GM19035 (cell line): ENCODE measurements at regions not wholly inside any gene's neighbourhood (a gene's known extent, or its start where the extent isn't known, plus 50 kb on each side); places are given as distances from the start of the nearest gene placed in this dataset.
"Not testable (repeated sequence)": the region's sequence is repeated elsewhere in the genome, so short reads cannot be mapped to it uniquely, and the experiment has no call there.

ENCODE experiments used
- ATAC-seq: cut with Tn5 transposase; IDR thresholded peaks from one replicate; pipeline ENCODE4 v1.9.1; 2021; ENCODE audit not compliant: unreplicated experiment

GRCh38 chr15:47885920-47886319, 168.6 kb downstream of the SEMA6D start:
- ATAC-seq, result no peak

- no peak for ATAC-seq
These were observed 170.0 kb downstream of the SEMA6D start for GRCh38 chr15:47887241-47887800.

- no peak for ATAC-seq
These were observed 171.2 kb downstream of the SEMA6D start for GRCh38 chr15:47888385-47889100.

DNA sequence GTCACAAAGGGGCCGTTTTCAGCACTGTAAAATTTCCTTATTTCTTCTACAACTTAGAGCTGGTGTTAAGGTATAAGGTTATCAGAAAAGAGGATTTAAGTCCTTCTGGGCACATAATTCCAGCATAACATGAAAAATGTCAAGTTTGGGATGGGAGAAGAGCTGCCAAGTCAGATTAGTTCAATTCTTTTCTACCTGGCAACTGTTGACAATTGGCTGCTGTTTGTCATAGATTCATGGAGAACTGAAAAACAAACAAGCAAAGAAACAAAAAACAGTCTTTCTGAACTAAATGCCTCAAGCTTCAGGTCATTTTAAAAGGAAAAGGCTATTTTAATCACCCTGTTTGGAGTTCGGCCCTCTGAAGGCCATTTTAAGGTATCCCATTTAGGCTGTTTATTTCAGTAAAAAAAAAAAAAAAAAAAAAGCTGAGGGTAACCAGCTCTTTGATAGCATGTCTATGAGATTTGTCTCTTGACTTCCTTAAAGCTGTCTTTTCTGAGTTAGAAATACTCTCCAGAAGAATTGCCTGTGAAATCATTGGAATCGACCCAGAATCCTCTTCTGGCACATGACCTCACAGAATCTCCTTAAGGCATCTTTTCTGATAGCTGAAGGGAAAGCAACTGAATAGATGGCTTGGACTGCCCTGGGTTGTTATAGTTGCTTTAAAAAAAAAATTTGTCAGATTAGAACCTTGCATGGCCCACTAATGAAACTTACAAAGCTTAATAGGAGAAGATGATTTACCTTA, 173.3 kb downstream of the SEMA6D start:
- ATAC-seq, result no peak

GRCh38 chr15:47897525-47897924, 180.2 kb downstream of the SEMA6D start:
- ATAC-seq, result no peak

DNA sequence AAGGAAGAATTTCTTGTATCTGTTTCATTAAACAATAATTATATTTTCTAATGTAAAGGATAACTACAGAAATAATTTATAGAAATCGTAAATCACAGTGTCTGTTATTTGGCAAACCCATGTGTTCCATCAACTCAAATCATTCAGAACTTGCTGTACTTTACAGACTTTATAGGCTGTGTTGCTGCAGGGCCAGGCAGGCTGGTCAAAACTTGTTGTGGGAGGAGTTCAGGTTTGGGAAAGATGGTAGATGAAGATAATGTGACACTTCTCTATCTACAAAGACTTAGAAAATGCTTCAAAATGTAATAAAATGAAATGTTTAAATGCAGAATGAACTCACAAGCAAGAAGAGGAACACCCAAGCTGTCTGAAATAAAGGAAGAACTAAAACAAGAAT, 183.4 kb downstream of the SEMA6D start:
- ATAC-seq, result no peak

GRCh38 chr15:47903368-47903767, 186.1 kb downstream of the SEMA6D start:
- ATAC-seq, result no peak

DNA sequence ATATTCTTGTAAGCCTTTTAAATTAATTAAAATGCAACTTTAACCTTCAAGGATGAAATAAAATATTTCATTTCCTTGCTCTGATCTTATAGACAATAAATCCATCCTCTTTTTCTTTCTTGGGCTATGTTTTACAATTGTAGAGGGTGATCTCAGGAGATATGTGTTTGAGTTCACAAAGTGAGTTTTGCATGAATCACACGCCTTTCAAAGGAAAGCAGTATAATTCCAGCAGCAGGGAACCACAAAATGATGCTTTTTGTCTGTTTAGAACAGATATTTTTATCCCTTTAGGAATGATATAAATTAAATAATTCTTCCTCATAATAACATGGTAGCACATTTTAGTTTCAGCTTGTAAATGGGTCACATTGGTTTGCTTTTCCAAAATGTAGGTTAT, 191.2 kb downstream of the SEMA6D start:
- no peak for ATAC-seq

DNA sequence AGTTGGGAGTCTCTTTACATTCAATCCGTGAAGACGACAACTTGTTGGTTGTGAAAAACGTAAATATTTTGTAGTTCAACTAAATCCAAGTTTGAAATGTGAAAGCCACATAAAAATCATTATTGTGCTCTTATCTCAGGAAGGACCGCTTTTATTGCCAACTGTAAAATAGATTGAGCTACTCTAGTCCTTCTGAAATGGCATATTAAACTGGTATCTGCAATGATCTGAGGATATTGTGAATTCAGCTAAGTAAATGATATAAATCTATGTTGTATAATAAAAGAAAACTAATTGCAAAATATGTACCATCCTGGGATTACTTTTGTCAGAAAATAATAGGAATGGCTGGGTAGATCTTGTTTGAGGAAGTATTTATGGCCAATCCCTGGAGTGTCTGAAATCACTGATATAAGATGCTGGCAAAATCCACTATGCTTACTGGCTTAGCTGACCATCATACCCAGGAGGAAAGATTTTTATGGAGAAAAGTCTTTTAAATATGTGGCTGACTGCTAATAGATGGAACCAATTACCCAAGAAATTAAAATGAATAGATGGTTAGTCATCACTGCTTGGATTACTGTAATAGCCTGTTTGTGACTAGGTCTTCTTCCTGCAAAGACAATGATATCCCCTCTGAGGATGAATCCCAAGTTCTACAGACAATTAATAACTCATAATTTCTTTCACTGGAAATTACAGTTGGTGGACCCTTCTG, 191.8 kb downstream of the SEMA6D start:
- ATAC-seq, result no peak

DNA sequence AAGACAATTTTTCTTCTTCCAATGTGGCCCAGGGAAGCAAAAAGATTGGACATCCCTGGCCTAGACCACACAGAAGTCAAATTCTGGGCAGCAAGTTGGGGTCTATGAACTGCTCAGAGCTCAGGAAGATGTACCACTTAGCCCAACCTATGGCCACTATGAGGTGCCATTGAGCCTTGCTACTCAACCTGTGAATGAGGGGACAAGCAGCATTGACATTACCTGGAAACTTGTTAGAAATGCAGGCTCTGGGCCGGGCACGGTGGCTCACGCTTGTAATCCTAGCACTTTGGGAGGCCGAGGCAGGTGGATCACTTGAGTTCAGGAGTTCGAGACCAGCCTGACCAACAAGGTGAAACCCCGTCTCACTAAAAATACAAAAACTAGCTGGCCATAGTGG, 195.6 kb downstream of the SEMA6D start:
- ATAC-seq, result not testable (repeated sequence)

GRCh38 chr15:47917881-47918280, 200.6 kb downstream of the SEMA6D start:
- no peak for ATAC-seq

DNA sequence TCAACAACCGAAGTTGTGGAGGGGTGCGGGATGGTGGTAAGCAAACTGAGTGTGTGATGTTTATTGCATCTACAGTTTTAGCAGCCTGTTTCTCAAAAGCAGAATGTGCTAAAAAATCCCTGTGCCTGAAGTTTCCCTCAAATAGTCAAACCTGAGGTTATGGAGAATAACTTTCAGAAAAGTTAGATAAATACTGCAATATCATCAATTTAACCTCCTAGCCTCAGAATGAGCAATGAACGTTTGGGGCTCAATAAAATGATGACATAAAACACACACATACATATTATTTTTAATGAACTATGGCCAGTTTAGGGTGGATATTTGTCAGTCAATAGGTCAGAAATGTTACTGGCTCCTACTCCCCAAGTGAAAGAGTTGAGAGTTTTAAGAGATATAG, 201.6 kb downstream of the SEMA6D start:
- ATAC-seq, result no peak

- ATAC-seq, result no peak
These were observed 196.4 kb upstream of the SLC24A5 start for GRCh38 chr15:47924381-47924780.

DNA sequence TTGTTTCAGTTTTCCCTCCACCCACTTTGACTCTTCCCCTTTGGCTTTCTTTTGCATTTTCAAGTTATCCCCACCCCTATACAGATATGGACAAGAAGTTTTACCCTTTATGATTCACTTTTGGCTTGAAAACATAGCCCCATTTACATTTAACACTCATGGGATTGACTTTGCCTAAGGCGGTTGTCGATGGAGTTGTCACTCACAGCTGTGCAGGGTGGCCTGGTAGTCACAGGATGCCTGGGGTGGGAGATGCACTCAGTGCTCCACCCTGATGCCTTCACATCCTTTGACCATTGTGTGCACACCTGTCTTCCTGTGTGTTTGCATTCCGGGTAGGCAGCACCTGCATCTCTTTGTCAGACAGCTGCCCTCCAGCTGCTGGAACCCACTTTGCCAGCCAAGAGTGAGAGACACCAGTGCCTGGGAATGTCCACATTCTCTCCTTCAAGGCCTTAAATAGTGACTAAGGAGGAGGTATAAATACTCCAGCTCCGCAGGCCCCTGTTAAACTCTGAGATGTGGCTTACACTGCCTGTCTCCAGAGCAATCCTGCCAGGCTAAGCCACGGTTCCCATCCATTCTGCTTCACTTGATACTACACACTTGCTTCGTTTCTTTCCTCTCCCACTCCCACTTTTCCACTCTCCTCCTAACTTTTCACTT, 191.5 kb upstream of the SLC24A5 start:
- ATAC-seq, result no peak

GRCh38 chr15:47932261-47932660, 188.5 kb upstream of the SLC24A5 start:
- ATAC-seq, result no peak

GRCh38 chr15:47932951-47933641, 187.7 kb upstream of the SLC24A5 start:
- no peak for ATAC-seq

GRCh38 chr15:47933865-47934264, 186.9 kb upstream of the SLC24A5 start:
- ATAC-seq, result no peak

GRCh38 chr15:47934342-47934741, 186.4 kb upstream of the SLC24A5 start:
- no peak for ATAC-seq

DNA sequence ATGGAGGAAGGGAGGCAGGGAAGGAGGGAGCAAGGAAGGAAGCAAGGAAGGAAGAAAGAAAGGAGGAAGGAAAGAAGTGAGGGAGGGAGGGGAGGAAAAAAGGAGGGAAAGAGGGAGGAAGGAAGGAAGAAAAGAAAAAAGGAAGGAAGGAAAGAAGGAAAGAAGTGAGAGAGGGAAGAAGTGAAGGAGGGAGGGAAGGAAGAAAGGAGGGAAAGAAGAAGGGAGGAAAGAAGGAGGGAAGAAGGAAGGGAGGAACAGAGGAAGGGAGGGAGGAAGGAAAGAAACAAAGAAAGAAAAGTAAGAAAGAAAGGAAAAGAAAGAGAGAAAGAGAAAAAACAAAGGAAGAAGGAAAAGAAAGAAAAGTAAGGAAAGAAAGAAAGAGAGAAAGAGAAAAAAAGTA, 183.0 kb upstream of the SLC24A5 start:
- ATAC-seq, result no peak

GRCh38 chr15:47944637-47945288, 176.0 kb upstream of the SLC24A5 start:
- ATAC-seq, result no peak
